ENCODE measurements at regions not wholly inside any gene's neighbourhood (a gene's known extent, or its start where the extent isn't known, plus 50 kb on each side); places are given as distances from the start of the nearest gene placed in this dataset.

DNA sequence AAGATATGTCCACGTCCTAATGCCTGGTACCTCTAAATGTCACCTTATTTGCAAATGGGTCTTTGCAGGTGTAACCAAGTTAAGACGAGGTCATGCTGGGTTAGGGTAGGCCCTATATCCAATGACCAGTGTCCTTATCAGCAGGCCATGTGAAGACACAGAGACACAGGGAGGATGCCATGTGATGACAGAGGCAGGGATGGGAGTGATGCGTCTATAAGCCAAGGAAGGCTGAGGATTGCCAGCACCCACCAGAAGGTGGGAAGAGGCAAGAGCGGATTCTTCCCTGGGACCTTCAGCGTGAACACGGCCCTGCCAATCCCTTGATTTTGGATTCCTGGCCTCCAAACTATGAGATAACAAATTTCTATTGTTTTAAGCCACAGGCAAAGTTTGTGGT lies 123.4 kb upstream of the CXCL14 start:
- TF ChIP-seq YY1 (IDR thresholded peaks at IDR 0.05; ENCODE audit: insufficient read depth, insufficient read length) (no peak), SUZ12 (IDR thresholded peaks at IDR 0.05; ENCODE audit: extremely low read depth, insufficient read depth, insufficient read length) (no peak)

All from NT2/D1 (cell line).